IPS DF 4.7 (cell line): ENCODE measurements at regions not wholly inside any gene's neighbourhood (a gene's known extent, or its start where the extent isn't known, plus 50 kb on each side); places are given as distances from the start of the nearest gene placed in this dataset.

Experiments
- DNase-seq: peaks from one replicate; pipeline ENCODE4 v3.0.0-alpha.2; 2013; ENCODE audit warnings: low spot score; ENCODE audit errors: extremely low read depth

- DNase-seq: no peak
These were observed 161.8 kb upstream of the CSF3R start for GRCh38 chr1:36644556-36644955.

GRCh38 chr1:36643371-36644270 lies 160.9 kb upstream of the CSF3R start:
- no peak for DNase-seq

- no peak for DNase-seq
These were observed 160.1 kb upstream of the CSF3R start for GRCh38 chr1:36642802-36643201.

DNA sequence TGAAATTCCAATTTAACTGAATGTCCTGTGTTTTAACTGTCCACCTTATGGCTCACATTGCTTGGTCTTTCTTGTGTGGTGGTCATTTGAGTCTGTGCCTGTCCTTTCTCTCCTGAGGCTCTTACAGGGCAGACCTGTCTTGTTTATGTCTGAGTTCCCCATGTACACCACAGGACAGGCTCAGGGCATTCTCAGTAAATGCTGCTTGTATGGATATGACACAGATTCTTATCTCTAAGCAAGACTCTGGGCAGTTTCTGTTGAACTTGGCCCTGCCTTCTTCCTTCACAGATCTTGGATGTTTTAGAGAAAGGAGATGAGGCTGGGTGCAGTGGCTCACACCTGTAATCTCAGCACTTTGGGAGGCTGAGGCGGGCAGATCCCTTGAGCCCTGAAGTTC lies 159.1 kb upstream of the CSF3R start:
- DNase-seq: no peak

DNA sequence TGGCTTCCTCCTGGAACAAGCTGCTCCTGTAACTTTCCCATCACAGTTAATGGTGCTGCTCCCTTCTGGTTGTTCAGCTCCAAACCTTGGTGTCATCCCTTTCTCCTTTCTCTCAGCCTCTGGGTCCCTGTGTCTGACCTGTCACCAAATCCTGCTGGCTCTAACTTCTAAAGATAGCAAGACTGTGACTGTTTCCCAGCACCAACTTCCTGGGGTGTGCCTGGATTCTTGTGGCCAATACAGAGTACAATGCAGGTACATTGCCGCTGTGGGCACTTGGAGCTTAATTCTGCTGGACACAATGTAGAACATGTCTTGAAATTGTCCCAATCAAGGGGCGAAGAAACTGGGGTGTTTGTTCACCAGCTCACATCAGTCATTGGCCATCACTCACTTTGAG lies 156.7 kb upstream of the CSF3R start:
- DNase-seq: no peak

GRCh38 chr1:36638268-36638667 lies 155.6 kb upstream of the CSF3R start:
- DNase-seq: no peak

- no peak for DNase-seq
These were observed 153.5 kb upstream of the CSF3R start for GRCh38 chr1:36636206-36636605.

GRCh38 chr1:36635284-36635683 lies 152.6 kb upstream of the CSF3R start:
- DNase-seq: no peak

GRCh38 chr1:36628804-36629203 lies 146.1 kb upstream of the CSF3R start:
- DNase-seq: no peak

GRCh38 chr1:36626435-36626834 lies 143.7 kb upstream of the CSF3R start:
- no peak for DNase-seq

GRCh38 chr1:36625935-36626310 lies 143.2 kb upstream of the CSF3R start:
- no peak for DNase-seq

DNA sequence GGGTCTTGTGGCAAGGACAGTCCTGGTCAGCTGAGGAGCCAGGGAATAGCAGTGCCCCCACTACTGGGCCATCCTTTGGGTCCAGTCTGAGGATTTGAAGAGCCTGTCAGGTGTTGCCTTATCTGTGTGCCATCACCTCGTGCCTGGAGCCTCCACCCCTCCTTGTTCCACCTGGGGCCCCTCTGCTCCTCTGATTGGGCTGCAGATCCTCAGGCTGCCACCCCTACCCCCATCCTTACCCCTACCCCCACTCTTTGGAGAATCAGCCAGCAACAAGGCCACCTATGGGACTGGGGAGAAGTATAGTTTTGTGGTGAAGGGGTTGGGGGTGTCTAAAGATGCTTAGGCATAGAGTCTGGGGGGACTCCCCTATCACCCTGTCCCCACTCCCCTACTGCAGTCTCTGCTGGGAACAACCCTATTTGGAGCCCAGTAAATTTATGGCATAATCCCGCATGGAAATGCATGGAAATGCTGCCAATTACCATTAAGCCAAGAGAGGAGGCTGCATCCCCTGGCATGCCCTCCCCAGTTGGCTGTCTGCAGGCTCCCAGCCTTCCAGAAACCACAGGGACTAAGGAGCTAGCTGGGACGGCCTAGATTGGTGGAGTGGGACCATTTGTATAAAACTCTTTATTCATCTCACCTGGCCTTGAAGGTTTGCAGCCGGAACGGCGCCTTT lies 142.7 kb upstream of the CSF3R start:
- DNase-seq: no peak

- DNase-seq: no peak
These were observed 141.8 kb upstream of the CSF3R start for GRCh38 chr1:36624466-36624865.

DNA sequence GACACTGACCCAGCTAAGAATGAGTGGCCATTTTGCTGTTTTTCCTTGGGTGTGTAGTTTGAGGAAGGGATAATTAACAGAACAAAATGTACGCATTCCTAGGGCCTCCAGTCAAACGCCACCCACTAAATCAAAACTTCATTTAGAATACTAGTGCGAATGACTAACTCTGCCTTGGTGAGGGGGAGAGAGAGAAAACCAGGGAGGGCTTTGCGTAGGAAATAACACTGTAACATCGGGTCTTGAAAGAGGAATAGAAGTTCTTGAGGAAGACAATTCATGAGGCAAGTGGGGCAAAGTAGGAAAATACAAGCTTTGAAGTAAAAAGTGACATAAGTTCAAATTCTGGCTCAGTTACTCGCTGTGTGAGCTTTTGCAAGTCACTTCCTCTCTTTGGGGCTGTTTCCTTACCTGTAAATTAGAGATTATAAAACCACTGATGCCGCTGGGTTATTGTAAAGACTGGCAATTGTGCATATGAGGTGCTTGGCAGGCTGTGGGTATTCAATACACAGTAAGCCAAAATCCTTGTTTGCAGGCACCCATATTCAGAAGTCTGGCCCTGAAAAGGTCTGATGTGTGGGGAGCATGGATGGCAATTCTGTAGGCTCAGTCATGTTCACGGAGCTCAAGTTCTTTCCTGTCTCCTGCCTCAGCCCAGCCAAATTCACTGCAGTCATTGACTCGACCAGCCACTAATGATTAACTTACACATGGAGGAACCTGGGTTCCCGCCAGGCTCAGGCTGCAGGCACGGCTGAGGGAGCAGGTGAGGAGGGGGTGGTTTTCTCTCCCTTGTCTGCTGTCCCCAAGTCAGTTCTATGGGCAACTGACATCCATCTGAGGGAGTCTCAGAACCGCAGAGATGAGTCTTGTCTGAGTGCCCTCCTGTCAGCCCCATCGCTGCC lies 140.3 kb upstream of the CSF3R start:
- no peak for DNase-seq

GRCh38 chr1:36621531-36621930 lies 138.8 kb upstream of the CSF3R start:
- DNase-seq: no peak

DNA sequence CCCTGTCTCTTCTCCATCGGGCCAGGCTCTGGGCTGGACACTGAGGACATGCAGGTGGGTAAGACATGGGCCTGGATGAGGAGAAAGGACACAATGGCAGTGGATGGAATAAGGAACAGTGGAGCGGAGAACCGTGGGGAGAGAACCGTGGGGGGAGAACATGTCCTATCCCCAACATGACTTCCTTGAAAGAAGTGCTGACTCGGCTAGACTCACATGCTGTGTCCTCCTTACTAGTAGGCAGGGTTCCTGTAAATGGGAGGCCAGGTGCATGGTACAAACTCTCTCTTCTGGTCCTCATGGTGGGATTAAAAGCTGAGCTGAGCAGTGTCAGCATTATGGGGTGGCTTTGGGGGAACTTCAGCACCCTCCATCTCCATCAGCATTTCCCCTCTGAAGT lies 137.4 kb upstream of the CSF3R start:
- DNase-seq: no peak

GRCh38 chr1:36614991-36615390 lies 132.3 kb upstream of the CSF3R start:
- DNase-seq: no peak

DNA sequence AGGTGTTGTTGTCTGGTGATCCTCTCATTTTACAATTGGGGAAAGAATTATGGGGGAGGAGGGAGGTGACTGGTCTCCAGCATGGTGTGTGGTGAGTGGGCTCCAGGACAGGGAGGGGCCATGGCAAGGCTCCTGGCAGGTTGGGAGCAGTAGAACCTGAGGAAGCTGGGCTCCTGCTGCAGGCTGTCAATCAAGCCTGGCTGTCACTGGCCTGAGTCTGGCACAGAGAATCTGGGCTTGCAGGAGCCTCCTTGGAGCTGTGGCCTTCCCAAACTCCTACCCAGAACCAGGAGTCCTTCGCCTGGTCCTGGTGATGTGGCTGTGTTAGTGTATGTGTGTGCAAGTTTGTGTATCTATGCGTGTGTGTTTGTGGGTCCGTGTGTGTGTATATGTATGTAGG lies 131.9 kb upstream of the CSF3R start:
- no peak for DNase-seq

- no peak for DNase-seq
These were observed 131.0 kb upstream of the CSF3R start for GRCh38 chr1:36613721-36614120.

GRCh38 chr1:36612881-36613280 lies 130.2 kb upstream of the CSF3R start:
- no peak for DNase-seq

DNA sequence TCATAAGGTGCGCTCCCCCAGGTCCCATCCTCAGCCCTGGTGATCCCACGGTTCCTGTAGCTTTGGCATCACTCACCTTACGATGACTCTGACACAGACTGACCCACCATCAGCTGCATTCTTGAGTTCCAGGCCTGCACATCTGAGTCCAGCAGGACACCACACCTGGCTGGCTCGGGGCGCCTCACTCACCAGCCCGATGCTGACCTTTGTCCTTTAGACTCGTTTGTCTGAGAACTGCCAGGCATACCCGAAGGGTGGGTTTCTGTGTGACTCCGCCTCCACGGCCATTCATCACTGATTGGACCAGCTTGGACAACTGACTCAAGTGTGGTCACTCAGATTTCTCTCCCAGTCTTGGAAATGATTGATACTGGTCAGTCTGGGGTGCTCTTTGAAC lies 129.4 kb upstream of the CSF3R start:
- DNase-seq: no peak
